NCI-H2081 treated with DMSO at 0.1 percent for 48 hours (cell line): ENCODE measurements at regions not wholly inside any gene's neighbourhood (a gene's known extent, or its start where the extent isn't known, plus 50 kb on each side); places are given as distances from the start of the nearest gene placed in this dataset.

ENCODE experiments used
- DNase-seq: peaks from one replicate; lab custom pipeline; 2025; lab: John Stamatoyannopoulos, UW

DNA sequence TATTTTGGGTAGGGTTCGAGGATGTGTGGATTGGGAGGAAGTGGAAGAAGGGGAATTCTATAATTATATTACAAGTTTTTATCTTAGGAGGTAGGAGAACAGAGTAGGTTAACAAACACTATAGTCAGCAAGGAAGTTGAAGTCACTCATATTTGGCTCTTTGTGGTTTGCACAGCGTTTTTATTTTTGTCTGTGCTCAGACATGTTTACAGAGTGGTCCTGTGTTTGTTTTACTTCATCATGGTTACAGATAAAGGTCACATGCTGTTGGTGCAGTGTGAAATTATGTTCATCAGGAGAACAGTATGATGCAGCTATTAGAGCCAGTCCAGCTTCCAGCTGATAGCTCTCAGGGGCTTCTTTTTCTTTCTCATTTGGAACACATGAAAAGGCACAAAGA lies 299.9 kb upstream of the SFRP2 start:
- no peak for DNase-seq

DNA sequence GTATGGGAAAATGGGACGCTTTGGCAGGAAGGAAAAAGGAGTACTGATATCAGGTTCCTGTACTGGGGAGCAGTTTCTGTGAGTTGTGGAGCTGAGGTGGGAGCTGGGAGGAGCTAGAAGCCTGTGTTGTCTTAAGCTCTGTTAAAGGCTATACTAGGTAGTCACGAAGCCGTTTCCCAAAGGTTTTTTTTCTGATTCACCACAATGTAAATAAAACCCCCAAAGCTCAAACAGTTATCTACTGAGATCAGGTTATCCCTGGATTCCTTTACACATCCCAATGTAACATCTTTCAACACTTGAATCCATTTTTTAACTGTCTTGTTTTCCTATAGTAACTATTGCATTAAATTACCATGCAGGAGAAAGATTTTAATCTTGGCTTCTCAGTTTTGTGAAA lies 297.4 kb upstream of the SFRP2 start:
- DNase-seq, result no peak

- no peak for DNase-seq
Observed at GRCh38 chr4:154084864-154085263, 296.0 kb upstream of the SFRP2 start.

DNA sequence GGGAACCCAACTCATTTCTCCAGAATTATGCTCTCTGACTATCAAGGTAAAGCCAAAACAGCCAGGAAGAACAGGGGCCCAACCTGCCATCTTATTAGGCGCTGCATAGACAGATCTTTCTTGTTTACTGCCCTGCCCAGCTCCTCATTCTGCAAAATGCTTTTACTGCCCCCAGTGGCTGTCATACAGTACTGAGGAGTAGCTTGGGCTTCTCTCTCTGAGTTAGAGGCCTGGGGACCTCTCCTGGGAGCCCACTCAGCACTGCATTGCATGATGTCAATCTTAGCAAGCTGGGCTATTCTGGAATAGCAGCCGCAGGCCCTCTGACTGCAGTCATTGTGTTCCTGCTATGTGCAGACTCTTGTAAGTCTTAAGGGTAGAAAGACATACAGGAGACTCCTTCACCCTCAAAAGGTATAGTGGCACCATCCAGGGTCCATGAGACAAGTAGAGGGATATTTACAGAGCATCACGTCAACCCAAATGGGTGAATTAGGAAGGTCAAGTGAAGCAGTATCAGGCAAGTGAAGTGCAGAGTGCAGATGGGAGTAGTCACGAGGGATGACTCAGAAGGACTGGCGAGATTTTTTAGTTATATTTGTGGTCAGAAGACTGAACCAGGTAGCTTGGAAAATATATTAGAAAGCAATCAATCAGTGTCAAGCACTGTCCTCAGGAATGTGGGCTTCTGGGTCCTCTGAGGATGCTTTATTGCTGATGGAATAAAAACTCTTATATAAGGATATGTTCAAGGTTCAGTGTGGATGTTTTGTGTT lies 294.1 kb upstream of the SFRP2 start:
- no peak for DNase-seq

- no peak for DNase-seq
Observed at GRCh38 chr4:154081391-154081790, 292.5 kb upstream of the SFRP2 start.

GRCh38 chr4:154078504-154079350 lies 289.8 kb upstream of the SFRP2 start:
- DNase-seq, result no peak

GRCh38 chr4:154076921-154077320 lies 288.0 kb upstream of the SFRP2 start:
- DNase-seq, result no peak

DNA sequence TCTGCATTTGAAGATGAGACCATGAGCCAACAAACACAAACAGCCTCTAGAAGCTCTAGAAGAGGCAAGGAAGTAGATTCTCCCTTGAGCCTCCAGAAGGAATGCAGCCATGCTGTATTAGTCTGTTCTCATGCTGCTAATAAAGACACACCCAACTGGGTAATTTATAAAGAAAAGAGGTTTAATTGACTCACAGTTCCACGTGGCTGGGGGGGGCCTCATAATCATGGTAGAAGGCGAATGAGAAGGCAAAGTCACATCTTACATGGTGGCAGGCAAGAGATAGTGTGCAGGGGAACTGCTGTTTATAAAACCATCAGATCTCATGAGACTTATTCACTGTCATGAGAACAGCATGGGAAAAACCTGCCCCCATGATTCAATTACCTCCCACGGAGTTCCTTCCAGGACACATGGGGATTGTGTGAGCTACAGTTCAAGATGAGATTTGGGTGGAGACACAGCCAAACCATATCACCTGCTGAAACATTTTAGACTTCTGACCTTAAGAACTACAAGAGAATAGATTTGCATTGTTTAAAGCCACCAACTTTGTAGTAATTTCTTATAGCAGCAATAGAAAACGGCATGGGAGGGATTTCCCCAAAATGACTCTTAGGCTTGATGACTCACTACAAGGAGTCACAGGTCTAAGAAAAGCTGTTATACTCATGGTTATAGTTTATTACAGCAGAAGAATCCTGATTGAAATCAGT lies 284.4 kb upstream of the SFRP2 start:
- DNase-seq, result no peak

DNA sequence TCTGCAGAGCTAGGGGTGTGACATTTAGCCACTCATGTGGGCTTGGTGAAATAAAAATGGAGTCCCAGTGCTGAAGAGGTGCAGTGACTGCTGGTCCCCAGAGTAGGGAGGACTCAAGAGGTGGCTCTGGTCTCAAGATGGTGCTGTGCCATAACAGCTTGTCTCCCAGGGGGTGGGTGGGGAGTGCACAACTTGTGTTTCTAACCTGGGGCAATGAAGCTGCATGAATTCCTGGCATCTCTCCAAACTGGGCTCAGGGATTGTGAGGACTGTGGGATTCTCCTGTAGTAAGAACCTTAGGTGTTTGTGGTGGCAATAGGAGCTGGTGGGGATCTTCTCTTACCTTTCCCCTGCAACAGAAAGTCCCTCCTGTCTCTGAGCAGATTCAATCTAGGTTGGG lies 278.9 kb upstream of the SFRP2 start:
- DNase-seq, result no peak

- no peak for DNase-seq
Observed at GRCh38 chr4:154065368-154065767, 276.5 kb upstream of the SFRP2 start.

DNA sequence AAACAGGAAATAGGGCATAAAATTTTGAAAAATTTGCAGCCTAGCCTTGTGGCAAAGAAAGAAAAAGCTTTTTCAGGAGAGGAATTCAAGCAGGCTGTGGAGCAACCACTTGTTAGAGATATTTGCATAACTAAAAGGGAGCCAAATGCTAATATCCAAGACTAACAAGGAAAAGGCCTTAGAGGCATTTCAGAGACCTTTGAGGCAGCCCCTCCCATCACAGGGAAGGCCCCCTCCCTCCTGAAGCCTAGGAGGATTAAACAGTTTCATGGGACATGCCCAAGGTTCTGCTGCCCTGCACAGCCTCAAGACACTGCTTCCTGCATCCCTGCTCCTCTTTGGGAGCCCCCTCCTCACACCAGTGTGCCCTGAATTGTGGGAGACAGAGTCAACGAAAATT lies 275.4 kb upstream of the SFRP2 start:
- no peak for DNase-seq

GRCh38 chr4:154049457-154050181 lies 260.7 kb upstream of the SFRP2 start:
- DNase-seq, result no peak

GRCh38 chr4:154047733-154048132 lies 258.9 kb upstream of the SFRP2 start:
- no peak for DNase-seq

GRCh38 chr4:154044742-154045485 lies 256.0 kb upstream of the SFRP2 start:
- DNase-seq, result no peak

GRCh38 chr4:154044108-154044531 lies 255.2 kb upstream of the SFRP2 start:
- no peak for DNase-seq

DNA sequence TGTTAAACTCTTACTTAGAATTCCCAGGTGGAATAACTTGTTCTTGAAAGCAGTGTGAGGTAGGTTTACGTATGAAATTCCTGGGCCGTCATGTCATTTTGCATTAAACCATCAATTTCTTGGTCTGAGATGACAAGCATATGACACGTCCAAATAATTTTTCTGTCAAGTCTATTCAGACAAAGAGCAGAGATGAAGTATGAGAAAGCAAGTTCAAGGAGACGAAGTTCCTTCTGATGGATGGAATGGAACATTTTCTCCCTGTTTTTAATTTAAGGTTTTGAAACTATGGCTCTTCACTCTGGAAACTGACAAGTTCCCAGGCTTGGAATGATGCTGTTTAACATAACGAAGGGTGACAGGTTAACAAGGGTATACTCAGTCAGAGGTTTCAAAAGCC lies 252.8 kb upstream of the SFRP2 start:
- DNase-seq, result no peak

- DNase-seq, result peak; percentile 65
Observed at GRCh38 chr4:154039435-154040343, 250.8 kb upstream of the SFRP2 start.

DNA sequence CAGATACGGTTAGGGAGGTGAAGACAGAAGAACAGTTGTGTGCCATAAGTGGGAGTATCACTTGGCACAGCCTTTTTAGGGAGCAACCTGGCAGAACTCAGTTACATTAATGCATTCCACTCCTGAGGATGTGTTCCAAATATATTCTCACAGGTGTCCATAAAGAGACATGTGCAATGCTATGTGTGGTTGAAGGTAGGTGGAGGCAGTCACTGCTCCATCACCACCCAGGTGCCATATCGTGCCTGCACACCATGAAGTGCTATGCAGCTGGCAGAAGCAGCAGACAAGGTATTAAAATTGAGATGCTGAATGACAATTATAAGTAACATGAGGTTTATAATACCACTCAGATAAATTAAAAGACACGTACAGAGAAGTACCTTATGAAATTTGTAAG lies 248.0 kb upstream of the SFRP2 start:
- DNase-seq, result no peak

DNA sequence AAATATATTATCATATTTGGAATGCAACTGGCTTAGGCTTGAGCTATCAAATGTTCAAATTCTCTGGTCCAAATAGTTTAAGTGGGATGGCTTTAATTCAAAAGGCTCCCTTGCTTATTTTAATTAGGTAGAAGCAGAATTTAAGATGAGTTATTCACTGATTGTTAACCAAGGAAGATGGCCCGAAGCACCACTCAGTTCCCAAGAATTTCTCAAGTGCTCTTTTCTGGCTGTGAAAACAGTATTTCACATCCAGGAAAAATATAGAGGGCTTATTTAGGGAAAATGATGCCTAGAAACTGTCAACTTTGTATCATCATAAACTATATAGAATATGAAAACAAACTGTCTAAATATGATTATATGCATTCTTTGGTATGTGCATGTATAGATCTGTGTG lies 246.5 kb upstream of the SFRP2 start:
- no peak for DNase-seq

DNA sequence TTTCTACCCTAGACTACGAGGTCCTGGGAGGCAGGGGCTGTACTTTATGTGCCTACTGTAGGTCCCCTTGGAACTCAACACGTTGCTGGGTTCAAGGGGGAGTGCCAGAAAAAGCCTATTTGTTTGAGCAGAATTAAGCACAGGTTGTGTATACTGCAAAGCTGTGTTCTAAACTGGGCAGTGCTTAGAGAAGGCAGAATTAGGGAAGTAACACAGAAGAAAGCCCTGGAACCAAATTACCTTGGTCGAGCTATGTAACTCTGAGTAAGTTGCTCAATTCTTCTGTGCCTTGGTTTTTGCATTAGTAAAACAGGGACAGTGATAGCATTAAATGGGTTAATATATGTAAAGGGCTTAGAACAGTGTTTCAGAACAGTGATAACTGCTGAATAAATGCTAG lies 245.0 kb upstream of the SFRP2 start:
- no peak for DNase-seq
